GM19324 (cell line): ENCODE measurements at regions not wholly inside any gene's neighbourhood (a gene's known extent, or its start where the extent isn't known, plus 50 kb on each side); places are given as distances from the start of the nearest gene placed in this dataset.

Experiments
- ATAC-seq: cut with Tn5 transposase; IDR thresholded peaks from one replicate; pipeline ENCODE4 v1.9.1; 2021; ENCODE audit warnings: mild to moderate bottlenecking, moderate library complexity; ENCODE audit not compliant: unreplicated experiment, low FRiP score

DNA sequence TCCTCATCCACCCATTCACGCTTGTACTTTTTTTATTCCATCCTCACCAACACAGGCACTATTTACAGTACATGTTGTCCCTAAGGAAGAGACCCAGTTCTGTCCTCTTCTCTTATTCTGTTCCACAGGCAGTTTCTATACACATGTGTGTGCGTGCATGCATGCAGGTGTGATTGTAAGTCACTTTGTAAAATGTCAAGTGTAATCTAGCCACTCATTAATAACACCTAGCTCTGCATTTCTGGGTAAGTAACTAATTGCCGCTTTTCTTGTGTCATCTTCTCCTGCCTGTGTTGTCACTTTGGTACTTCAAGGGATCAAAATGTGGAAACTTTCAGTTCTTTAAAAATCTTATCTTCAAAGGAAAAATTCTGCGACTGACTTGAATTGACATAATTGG is 377.2 kb downstream of the SEC16B start:
- ATAC-seq, result no peak

DNA sequence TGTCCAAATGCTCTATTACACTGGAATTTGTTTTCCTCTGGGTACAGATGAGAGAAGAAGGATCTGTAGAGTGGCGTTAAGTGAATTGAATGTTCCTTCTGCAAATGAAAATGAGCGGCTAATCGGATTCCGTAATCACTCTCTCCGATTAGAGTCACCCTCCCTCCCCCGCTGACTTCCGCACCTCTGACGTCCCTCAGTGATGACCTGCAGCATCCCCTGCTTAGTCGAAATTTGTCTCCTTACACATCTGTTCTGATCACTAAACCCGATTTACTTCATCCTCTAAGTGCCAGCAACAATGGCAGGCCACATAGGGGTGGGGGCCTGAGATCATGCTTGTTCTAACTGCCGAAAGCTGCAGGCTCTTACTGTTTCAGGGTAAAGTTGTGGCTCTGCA is 378.7 kb downstream of the SEC16B start:
- no peak for ATAC-seq

DNA sequence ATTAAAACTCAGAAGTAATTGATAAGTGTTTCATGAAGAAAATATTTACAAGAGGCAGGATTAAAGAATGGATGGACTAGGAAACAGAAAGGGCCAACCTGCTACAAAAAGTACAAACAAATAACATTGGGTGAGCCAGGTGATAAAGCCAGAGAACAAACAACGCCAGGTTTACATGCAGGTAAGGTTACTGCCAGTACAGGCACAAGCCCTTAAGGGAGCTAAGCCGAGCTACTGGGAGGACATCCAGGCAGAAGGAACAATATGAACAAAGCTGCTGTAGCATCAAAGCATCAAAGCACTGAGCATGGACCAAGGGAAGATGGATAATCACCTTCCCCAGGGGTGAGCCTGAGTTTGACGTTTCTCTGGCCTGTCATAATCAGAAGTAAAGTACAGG is 380.7 kb downstream of the SEC16B start:
- no peak for ATAC-seq

DNA sequence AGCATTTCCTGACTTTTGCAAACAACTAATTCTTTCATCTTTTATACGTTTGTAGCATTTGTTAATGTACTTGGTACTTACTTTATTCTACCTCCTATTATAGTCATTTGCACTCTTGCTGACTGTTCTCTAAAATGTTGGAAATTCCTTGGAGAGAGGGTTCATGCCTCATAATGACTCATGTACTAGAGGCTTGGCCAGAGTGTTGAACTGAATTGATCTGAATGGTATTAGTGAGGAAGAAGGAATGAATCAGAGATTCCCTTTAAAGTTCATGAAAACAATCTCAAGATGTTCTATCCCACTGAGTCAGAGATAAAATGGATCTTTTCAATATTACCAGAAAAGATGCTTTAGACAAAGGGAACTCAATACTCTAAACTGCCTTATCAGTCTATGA is 383.4 kb downstream of the SEC16B start:
- no peak for ATAC-seq

DNA sequence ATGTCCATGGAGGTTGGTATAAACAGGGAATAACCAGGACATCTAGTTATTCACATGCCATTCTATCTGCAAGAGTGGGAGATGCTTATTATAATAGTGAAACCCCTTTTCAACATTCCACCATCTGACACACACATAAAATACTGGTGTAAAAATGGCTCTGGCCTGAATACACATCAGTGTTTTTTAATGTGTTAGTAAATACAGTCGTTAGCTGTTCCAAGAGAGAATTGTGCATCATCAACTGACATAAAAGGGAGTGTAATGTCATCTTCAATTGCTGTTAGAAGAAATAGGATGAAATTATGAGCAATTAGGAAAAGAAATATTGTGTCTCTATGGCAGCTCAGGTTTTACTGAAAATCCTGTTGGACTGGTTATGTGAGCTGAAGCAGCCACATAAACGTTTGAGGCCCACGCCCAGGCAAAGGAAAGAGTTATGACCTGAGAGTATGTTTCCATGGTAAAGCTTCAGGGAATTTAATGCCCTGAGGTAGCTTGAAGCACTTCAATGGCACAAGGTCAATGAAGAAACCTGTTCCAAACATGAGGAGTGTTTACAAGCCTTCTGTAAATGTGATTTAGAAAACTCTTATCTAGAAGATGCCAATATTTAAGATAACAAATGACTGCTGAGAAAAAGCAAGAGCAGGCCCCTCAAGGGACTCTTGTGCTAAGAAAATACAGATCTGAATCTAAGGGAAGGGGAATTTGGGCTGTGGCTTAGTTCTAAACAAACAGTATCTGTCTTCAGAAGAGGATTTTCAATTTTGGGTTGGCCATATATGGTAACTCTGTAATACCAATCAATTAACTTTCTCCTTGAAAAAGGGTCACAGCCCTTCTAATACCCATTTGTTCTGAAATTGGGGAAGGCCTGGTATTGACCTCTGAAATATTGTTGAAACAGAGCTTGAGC is 384.3 kb downstream of the SEC16B start:
- no peak for ATAC-seq

DNA sequence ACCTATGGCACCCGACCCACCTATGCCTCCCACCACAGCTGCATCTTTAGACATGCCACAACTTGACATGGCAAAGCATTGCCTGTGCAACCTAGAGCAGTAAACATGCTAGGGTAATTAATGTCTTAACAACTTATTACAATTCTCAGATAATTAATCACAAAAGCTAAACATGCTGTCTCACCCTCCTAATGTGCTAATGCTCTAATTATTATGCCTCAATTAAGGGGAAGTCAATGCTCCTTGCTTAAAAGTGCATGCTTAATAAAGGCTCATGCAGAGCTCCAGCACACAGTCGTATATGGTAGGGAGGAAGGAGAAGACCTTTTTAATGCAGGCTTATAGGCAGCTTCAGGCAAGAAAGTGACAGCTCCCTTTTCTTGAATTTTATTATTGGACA is 396.0 kb downstream of the SEC16B start:
- ATAC-seq, result no peak

DNA sequence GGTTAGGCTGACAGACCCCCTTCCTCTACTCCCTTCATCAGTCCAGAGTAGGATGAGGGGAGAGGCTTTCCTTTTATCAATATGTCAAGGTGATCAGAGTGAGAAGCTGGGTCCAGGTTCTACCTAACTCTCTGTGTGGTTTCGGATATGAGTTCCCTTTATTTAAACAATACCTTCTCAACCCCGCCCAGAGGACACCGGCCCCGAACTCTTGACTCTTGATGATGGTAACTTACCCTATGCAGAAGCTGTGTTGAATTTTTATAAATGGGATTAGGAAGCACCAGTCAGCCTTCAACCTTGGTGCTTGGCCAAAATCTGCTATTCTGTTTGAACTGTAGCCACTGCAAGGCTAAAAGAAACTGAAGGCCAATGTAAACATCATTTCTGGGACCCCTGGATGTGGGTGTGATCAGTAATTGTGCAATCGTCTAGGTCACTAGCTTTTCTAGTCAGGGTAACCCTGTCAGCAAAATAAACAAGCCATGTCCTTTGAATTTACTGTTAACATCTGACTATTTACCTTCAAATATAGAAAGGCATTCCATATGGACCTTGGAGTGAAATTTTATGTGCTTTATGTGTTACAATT is 398.3 kb downstream of the SEC16B start:
- no peak for ATAC-seq

DNA sequence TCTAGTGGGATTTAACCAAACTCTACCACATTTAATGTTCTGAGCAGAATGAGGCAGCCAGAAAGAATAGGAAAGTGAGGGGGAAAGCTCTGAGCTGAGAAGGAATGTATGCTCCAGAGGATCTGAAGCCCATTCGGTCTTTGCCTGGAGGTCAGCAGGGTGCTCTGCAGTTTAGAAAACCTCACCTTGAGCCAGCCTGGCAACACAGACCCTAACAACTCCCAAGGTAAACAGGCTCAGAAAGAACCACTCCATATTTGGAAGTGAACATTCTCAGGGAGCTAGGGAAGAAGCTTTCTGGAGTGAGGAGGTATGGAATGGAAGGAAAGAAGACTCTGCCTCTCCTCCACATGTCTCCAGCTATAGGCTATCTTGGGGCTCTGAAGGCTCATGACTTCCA is 398.8 kb downstream of the SEC16B start:
- ATAC-seq, result no peak

DNA sequence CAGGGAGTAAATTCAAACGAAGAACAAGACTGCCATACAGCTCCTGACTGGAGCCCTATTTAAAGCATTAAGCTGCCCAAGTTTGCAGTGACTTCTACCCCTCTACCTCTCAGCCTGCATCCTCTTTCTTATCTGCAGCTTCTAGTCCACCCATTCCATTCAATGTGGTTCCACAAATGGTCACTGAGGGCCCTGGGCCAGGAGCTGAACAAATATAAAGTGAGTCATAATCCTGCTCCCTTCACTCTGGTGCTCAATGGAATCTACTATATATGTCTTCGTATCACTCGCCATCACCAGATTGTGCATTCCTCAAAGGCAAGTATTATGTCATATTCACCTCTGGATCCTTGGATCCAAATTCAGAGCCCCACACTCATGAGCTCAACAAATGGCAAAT is 398.7 kb downstream of the BRINP2 start:
- no peak for ATAC-seq

DNA sequence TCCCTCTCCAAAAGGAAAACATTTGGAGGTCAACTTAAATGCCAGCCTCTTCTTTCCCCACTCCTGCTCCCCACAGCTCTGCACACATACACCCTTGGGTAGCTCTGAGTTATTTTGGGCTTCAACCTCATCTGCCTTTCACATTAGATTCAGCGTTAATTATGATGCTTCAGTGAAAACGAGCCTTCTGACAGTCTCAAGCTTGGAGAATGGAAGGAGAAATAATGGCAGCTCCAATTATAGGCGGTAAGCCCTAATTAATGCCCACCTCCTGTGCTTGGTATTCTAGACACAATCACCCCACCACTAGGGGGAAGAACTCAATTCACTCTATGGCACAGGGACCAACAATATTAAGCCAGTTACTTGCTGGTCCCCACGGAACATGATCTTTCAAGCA is 397.9 kb downstream of the BRINP2 start:
- no peak for ATAC-seq

DNA sequence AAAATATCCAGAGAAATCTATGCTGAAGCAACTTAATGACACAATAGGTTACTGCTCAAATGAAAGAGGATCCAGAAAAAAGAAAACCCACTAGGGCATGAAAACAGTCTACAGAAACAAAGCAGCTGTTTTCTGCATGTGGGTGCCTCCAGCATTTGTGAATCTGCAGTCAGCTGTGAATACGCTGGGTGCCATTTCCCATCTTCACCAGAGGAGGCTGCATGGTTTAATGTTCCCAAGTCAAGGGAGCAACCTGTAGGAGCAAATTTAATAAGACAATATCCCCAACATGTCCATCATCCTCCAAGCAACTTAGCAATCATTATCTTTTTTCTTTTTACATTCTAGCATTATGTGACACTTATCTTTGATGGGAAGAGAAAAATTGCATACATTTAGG is 396.6 kb downstream of the BRINP2 start:
- peak; percentile 53 for ATAC-seq

DNA sequence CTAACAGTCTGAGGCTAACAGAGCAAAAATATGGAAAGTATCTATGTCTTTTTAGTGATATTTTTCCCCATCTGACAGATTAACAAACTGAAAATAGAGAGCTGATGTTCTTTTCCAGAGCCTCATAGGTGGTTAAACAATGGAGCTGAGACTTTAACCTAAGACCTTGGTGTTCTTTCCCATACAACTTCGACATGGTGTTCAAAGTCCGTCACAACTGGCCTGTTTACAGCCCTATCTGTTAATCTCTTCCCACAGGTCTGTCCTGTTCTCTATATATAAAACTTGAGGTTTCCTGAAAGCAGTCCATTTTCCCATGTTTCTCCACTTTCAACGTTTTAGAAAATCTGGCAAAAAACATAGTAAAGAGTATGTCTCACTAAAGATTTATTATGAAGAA is 395.7 kb downstream of the BRINP2 start:
- ATAC-seq, result no peak

DNA sequence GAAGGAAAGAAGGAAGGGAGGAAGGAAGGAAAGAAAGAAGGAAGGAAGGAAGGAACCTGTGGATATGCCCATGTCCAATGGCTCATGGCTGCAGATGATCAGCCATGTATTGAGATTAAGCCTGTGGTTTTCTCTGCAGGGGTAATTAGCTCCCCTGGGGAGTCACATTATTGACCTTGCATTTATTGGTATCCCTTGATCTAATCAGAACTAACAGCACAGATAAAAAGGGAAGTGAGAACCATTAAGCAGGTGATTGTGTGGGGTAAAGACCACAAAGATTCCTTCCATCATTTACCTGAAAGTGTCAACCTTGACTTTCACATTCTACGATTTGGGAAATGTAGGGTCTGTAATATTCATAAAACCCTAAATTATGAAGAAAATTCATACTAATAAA is 390.7 kb downstream of the BRINP2 start:
- no peak for ATAC-seq

DNA sequence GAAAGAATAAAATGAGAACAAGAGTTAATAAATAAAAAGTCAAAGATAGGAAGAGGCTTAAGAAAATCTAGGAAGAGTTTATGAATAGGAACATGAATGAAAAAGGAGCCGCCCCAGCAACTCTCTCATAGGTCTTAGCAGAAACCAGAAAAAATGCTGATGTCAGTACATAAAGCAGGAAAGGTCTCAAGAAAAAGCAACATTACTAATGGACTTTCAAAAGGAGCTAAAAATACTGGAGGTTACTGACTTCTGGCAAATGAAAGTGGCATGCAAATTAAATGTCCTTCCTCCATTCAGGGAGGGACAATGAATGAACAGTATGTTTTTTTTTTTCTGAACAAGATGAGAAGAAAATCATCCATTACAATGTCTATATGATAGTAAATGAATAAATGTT is 387.6 kb downstream of the BRINP2 start:
- no peak for ATAC-seq

DNA sequence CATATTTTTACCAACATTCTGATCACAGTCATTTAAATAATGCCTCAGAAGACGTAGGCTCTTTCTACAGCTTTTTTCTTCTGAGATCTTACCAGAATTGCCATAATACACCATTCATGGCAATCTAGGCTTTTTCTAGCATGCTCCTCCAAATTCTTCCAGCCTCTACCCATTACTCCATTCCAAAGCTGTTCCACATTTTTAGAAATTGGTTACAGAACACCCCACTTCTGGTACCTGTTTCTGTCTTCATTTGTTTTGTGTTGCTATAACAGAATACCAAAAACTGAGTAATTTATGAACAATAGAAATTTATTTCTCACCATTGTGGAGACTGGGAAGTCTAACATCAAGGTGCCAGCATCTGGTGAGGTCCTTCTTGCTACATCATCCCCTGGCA is 385.4 kb downstream of the BRINP2 start:
- ATAC-seq, result no peak

DNA sequence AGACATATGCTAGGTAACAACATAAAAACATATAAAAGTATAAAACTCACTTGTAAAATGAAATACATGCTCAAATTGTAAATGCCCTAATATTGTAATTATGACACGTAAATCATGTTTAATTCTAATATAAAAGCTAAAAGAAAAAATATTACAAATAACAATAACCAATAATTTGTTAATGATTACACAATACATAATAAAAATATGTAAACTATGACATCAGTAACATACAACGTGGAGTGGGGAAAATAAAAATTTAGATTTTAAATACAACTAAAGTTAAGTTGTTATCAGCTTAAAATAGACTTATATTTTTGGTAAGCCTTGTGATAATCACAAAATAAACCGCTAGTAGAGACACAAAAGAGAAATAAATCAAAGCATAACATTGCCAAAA is 376.4 kb downstream of the BRINP2 start:
- ATAC-seq, result no peak

DNA sequence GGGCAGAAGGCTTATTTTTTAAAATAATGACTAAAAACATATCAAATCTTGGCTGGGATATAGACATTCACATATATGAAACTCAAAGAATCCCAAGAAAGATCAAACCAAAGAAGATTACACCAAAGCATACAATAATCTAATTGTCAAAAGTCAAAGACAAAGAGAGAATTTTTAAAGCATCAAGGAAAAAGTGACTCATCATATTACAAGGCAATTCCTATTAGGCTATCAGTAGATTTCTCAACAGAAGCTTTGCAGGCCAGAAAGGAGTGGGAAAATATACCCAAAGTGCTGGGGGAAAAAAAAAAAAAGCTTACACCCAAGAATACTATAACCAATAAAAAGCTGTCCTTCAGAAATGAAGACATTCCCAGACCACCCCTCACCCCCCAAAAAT is 375.6 kb downstream of the BRINP2 start:
- ATAC-seq, result no peak

DNA sequence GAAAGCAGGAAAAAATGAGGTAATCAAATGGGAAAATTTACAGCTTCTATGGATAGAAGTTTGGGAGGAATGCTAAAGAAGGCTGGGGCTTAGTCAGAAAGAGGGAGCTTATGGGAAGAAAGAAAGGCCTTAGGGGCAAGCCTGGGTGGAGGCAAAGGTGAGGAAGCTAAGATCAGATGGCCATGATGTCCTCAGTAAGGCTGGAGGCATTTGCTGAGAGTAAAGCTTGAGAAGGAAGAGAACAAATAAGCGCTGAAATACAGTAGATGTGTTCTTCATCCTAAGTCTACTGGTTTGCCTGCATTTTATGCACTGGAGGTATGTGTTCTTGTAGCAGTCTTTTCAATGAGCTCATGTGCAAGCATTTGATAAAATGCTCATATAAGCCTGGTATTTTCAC is 355.4 kb downstream of the BRINP2 start:
- ATAC-seq, result no peak

DNA sequence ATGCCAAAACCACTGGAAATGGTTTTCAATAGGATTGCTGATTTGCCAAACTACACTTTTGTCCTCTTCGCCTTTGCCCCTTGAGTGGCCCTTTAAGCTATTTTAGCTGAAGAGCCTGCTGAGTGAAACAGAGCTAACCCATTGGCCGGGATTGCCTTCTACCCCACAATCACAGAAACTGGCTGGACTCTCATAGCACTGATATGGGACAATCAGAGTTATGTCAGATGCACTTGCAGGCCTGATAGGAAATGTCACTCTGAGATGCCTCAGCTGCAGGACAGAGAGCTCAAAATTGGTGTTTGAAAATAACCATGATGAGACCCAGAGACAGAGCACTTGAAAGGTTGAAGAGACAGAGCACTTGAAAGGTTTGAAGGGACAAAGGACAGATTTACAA is 354.4 kb downstream of the BRINP2 start:
- ATAC-seq, result no peak

DNA sequence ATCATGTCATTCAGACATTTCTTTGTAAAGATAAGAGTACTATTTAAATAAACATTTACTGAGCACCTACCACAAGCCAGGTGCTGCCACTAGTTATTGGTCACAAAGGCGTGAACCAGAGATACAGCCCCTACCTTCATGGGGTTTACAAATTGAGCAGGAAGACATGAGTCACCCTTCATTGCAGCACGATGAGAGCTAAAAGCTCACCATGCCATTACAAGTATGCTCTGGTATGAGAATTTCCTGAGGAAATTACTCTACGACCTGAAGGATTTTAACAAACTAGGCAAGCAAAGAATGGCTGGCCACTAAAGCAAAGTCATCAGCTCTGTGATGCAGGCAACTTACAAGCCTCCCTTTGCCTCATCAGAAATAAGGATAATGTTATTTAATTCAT is 346.8 kb downstream of the BRINP2 start:
- no peak for ATAC-seq

DNA sequence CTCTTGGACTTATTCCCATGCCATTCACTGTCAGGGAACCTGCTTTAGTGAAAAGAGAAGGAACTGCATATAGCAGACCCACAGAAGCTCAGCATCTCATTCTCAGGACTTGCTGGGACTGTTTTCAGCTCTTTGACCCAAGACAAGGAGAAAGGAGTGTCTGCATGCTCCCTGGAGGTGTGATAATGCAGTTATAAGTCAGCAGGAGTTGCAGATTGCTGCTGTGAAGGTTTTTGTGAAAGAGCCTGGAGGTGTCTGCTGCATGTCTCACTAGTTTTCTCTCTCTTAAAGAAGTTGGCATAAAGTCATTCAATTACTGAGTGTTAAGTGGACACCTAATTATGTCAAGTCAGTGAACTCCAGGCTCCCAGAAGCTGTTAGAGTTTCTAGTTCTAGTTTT is 343.4 kb downstream of the BRINP2 start:
- ATAC-seq, result no peak

DNA sequence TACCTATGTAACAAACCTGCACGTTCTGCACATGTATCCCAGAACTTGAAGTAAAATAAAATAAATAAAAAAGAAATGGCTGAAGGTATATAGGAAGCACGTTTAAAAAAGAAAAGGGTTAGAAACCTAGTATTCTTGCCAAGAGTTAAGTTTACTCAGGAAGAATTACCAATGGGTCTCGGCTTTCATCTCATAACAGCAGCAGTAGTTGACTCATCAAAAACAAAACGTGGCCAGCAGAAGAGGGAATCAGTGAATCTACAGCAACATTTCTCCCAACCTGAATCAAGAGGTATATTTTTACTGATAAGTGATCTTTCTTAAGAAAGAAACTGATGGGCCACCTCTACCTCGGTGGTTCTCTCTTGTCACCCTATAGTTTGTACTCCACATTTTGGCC is 340.3 kb downstream of the BRINP2 start:
- no peak for ATAC-seq
